Liver (tissue), 8 donors: ENCODE measurements at regions not wholly inside any gene's neighbourhood (a gene's known extent, or its start where the extent isn't known, plus 50 kb on each side); places are given as distances from the start of the nearest gene placed in this dataset.

Source experiments
- DNase-seq: peaks from one replicate; pipeline ENCODE4 v3.0.0-alpha.2; 2017; ENCODE audit warnings: low spot score
- H3K27ac ChIP-seq, 2 donors: one replicate each; pipeline ENCODE4 v1.7.0; 2013; ENCODE audit warnings: inconsistent platforms in 2 of 2, low read length in 2 of 2, control low read depth in 1 of 2, low read depth in 1 of 2, mild to moderate bottlenecking in 1 of 2
- H3K27me3 ChIP-seq, 4 donors: one replicate each; pipeline versions ENCODE4 v1.6.1 to v1.7.0; 2013; ENCODE audit warnings: low read length in 3 of 4, inconsistent platforms in 1 of 4, mild to moderate bottlenecking in 1 of 4, moderate library complexity in 1 of 4; ENCODE audit not compliant: control insufficient read depth in 4 of 4, insufficient read depth in 4 of 4
- H3K36me3 ChIP-seq, 4 donors: one replicate each; pipeline versions ENCODE4 v1.6.1 to v1.7.0; 2013; ENCODE audit warnings: low read length in 3 of 4, mild to moderate bottlenecking in 3 of 4, low read depth in 1 of 4, moderate library complexity in 1 of 4; ENCODE audit not compliant: control insufficient read depth in 4 of 4, insufficient read depth in 3 of 4
- H3K4me1 ChIP-seq, 4 donors: one replicate each; pipeline versions ENCODE4 v1.6.1 to v1.7.0; 2013; ENCODE audit warnings: low read length in 3 of 4, mild to moderate bottlenecking in 3 of 4, moderate library complexity in 1 of 4; ENCODE audit not compliant: control insufficient read depth in 4 of 4, insufficient read depth in 4 of 4
- H3K4me3 ChIP-seq, 3 donors: one replicate each; pipeline versions ENCODE4 v1.6.1 to v1.7.0; 2013; ENCODE audit warnings: low read length in 3 of 3, control low read depth in 1 of 3, low read depth in 1 of 3, mild to moderate bottlenecking in 1 of 3
- H3K9ac ChIP-seq, 2 donors: one replicate each; pipeline ENCODE4 v1.7.0; 2013; ENCODE audit warnings: low read length in 2 of 2, mild to moderate bottlenecking in 2 of 2, moderate library complexity in 2 of 2, control low read depth in 1 of 2, low read depth in 1 of 2
- H3K9me3 ChIP-seq, 4 donors: one replicate each; pipeline versions ENCODE4 v1.6.1 to v1.7.0; 2013; ENCODE audit warnings: low read length in 3 of 4; ENCODE audit not compliant: control insufficient read depth in 4 of 4
- ATF3 ChIP-seq: IDR thresholded peaks from 2 replicates; pipeline ENCODE4 v1.6.1; 2016; ENCODE audit warnings: antibody characterized with exemption
- CTCF ChIP-seq: fragments of 150-350 bp; IDR thresholded peaks from 2 replicates; pipeline ENCODE4 v1.5.1; 2017; ENCODE audit warnings: improper control_type of control experiment, low read depth, low read length; ENCODE audit not compliant: missing input control
- EGR1 ChIP-seq, 2 donors: IDR thresholded peaks; 2 replicates each; pipeline ENCODE4 v1.6.1; 2016 to 2018; ENCODE audit warnings: antibody characterized with exemption in 2 of 2, low read depth in 2 of 2
- FOXA1 ChIP-seq: IDR thresholded peaks from 2 replicates; pipeline ENCODE4 v1.6.1; 2016; ENCODE audit warnings: antibody characterized with exemption
- FOXA2 ChIP-seq: IDR thresholded peaks from 2 replicates; pipeline ENCODE4 v1.6.1; 2016; ENCODE audit warnings: antibody characterized with exemption
- GABPA ChIP-seq, 2 donors: IDR thresholded peaks in 1 of 2; conservative IDR thresholded peaks in 1 of 2; 2 replicates each; pipeline ENCODE4 v1.6.1; 2016; ENCODE audit warnings: antibody characterized with exemption in 2 of 2, mild to moderate bottlenecking in 1 of 2, moderate library complexity in 1 of 2
- HNF4A ChIP-seq, 2 donors: conservative IDR thresholded peaks; 2 replicates each; pipeline ENCODE4 v1.6.1; 2016; ENCODE audit warnings: antibody characterized with exemption in 2 of 2, mild to moderate bottlenecking in 2 of 2
- HNF4G ChIP-seq: IDR thresholded peaks from 2 replicates; pipeline ENCODE4 v1.6.1; 2016; ENCODE audit warnings: antibody characterized with exemption
- JUND ChIP-seq, 2 donors: IDR thresholded peaks; 2 replicates each; pipeline ENCODE4 v1.6.1; 2016; ENCODE audit warnings: antibody characterized with exemption in 2 of 2
- MAX ChIP-seq: IDR thresholded peaks from 2 replicates; pipeline ENCODE4 v1.6.1; 2016; ENCODE audit warnings: antibody characterized with exemption
- NR2F2 ChIP-seq: IDR thresholded peaks from 2 replicates; pipeline ENCODE4 v1.6.1; 2016; ENCODE audit warnings: antibody characterized with exemption
- RAD21 ChIP-seq, 2 donors: IDR thresholded peaks; 2 replicates each; pipeline ENCODE4 v1.6.1; 2016; ENCODE audit warnings: antibody characterized with exemption in 2 of 2, mild to moderate bottlenecking in 2 of 2
- REST ChIP-seq: IDR thresholded peaks from 2 replicates; pipeline ENCODE4 v1.6.1; 2016; ENCODE audit warnings: antibody characterized with exemption, mild to moderate bottlenecking
- RXRA ChIP-seq, 2 donors: IDR thresholded peaks; 2 replicates each; pipeline ENCODE4 v1.6.1; 2017 to 2018; ENCODE audit warnings: antibody characterized with exemption in 2 of 2, mild to moderate bottlenecking in 1 of 2
- SP1 ChIP-seq: IDR thresholded peaks from 2 replicates; pipeline ENCODE4 v1.6.1; 2018; ENCODE audit warnings: antibody characterized with exemption, mild to moderate bottlenecking
- TAF1 ChIP-seq: conservative IDR thresholded peaks from 2 replicates; pipeline ENCODE4 v1.6.1; 2016; ENCODE audit warnings: antibody characterized with exemption, mild to moderate bottlenecking
- YY1 ChIP-seq: IDR thresholded peaks from 2 replicates; pipeline ENCODE4 v1.6.1; 2016; ENCODE audit warnings: antibody characterized with exemption, mild to moderate bottlenecking
- ZBTB33 ChIP-seq: IDR thresholded peaks from 2 replicates; pipeline ENCODE4 v1.6.1; 2016; ENCODE audit warnings: antibody characterized with exemption
- WGBS: extraction: QIAGEN DNeasy Blood & Tissue Kit; methylation state at CpG from one replicate; pipeline ENCODE4 v1.1.7; 2013; 5-methylcytosine and 5-hydroxymethylcytosine counted together
- donor health status: healthy.
- donor health status: healthy.
- donor health status: healthy.
- donor health status: healthy.
- donor health status: healthy.

GRCh38 chr2:38159597-38159996 lies 83.6 kb upstream of the CYP1B1 start:
- Histone ChIP-seq H3K27ac (no peak overlapping the region), H3K9ac (no peak overlapping the region), H3K4me3 (no peak overlapping the region), H3K4me1 (peaks cover 0 to 24% (median 13%) of the 10 kb centered on the region in 4 donors), H3K27me3 (no peaks in the 10 kb centered on the region), H3K36me3 (no peaks in the 10 kb centered on the region), H3K9me3 (no peaks in the 10 kb centered on the region)
- WGBS, result 32% methylated on average over 3 of the region's 3 CpGs
- no peak for DNase-seq
- TF ChIP-seq HNF4G (no peak), FOXA1 (no peak), RAD21 (IDR thresholded peaks at IDR 0.05) (no peak), TAF1 (no peak), YY1 (no peak), MAX (no peak), SP1 (no peak), ATF3 (no peak), HNF4A (conservative IDR thresholded peaks at IDR 0.05) (no peak), NR2F2 (no peak), JUND (IDR thresholded peaks at IDR 0.05) (no peak), CTCF (no peak), RXRA (IDR thresholded peaks at IDR 0.05) (no peak), ZBTB33 (no peak)

GRCh38 chr2:38159191-38159590 lies 83.2 kb upstream of the CYP1B1 start:
- no peaks in the 10 kb centered on the region for H3K9me3 ChIP-seq
- H3K27me3 ChIP-seq, result no peaks in the 10 kb centered on the region
- H3K36me3 ChIP-seq, result no peaks in the 10 kb centered on the region
- 58% methylated on average over 6 of the region's 6 CpGs for WGBS
- no peak for DNase-seq
- peaks cover 0 to 24% (median 13%) of the 10 kb centered on the region in 4 donors for H3K4me1 ChIP-seq
- H3K4me3 ChIP-seq, result no peak overlapping the region
- TF ChIP-seq MAX, result no peak
- TF ChIP-seq RXRA (IDR thresholded peaks at IDR 0.05), result no peak
- no peak for TF ChIP-seq EGR1 (IDR thresholded peaks at IDR 0.05; ENCODE audit: low read depth in 2 of 2)
- no peak for TF ChIP-seq FOXA1
- no peak for TF ChIP-seq JUND (IDR thresholded peaks at IDR 0.05)
- no peak for TF ChIP-seq HNF4G
- TF ChIP-seq FOXA2, result no peak
- no peak for TF ChIP-seq GABPA (IDR thresholded peaks at IDR 0.05 in 1 of 2, conservative IDR thresholded peaks at IDR 0.05 in 1 of 2)
- no peak for TF ChIP-seq RAD21 (IDR thresholded peaks at IDR 0.05)
- TF ChIP-seq CTCF, result no peak
- no peak for TF ChIP-seq ATF3
- TF ChIP-seq YY1, result no peak
- no peak for TF ChIP-seq TAF1
- no peak for TF ChIP-seq ZBTB33
- no peak for TF ChIP-seq NR2F2
- TF ChIP-seq SP1, result no peak
- no peak for TF ChIP-seq REST
- no peak for TF ChIP-seq HNF4A (conservative IDR thresholded peaks at IDR 0.05)
- no peak overlapping the region for H3K27ac ChIP-seq
- no peak overlapping the region for H3K9ac ChIP-seq
